Effector memory CD8-positive, alpha-beta T cell (primary cell): ENCODE measurements at regions not wholly inside any gene's neighbourhood (a gene's known extent, or its start where the extent isn't known, plus 50 kb on each side); places are given as distances from the start of the nearest gene placed in this dataset.

Experiments used
- ATAC-seq: fragments of 150-1000 bp; cut with Tn5 transposase; replicated peaks from 2 replicates; pipeline ENCODE4 v1.10.0; 2021; ENCODE audit warnings: mild to moderate bottlenecking, moderate library complexity
- DNase-seq, 3 experiments: peaks; one replicate each; pipeline ENCODE4 v3.0.0; 2021
- H3K27ac Mint-ChIP-seq, 2 donors: one replicate each; pipeline ENCODE4 v1.8.0; 2022; ENCODE audit warnings: mild to moderate bottlenecking in 2 of 2, mixed read lengths in 2 of 2, moderate library complexity in 2 of 2
- H3K27me3 Mint-ChIP-seq, 2 donors: one replicate each; pipeline ENCODE4 v1.8.0; 2022; ENCODE audit warnings: mixed read lengths in 2 of 2
- H3K36me3 Mint-ChIP-seq: one replicate; pipeline ENCODE4 v1.8.0; 2022; ENCODE audit warnings: mild to moderate bottlenecking, moderate library complexity, mixed read lengths; ENCODE audit not compliant: insufficient read depth
- H3K4me1 Mint-ChIP-seq, 2 donors: one replicate each; pipeline ENCODE4 v1.8.0; 2022; ENCODE audit warnings: low read depth in 2 of 2, mixed read lengths in 2 of 2
- H3K4me3 Mint-ChIP-seq, 2 donors: one replicate each; pipeline ENCODE4 v1.8.0; 2022; ENCODE audit warnings: mild to moderate bottlenecking in 2 of 2, mixed read lengths in 2 of 2, moderate library complexity in 2 of 2
- H3K9me3 Mint-ChIP-seq, 2 donors: one replicate each; pipeline ENCODE4 v1.8.0; 2022; ENCODE audit warnings: mixed read lengths in 2 of 2

DNA sequence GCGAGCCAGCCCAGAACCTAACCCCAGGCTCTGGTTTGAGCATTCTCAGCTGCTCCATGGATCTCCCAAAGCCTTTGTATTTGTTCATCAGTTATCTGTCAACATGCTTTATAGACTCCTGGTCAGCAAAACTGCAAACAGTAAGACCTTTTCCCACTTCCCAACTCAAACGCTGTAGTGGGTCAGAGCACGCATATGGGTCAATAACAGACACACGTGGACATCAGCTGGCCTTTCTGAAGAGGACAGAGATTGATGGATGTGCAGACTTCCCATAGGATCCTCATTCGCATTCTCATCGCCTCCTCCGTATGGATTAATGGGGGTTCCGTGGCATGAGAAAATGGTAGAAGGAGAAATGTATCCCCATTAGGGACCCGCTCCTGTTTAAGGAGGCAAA is 508.1 kb downstream of the EIPR1 start:
- DNase-seq: no peak
- Mint-ChIP-seq H3K4me1 (no peaks in the 10 kb centered on the region), H3K36me3 (no peaks in the 10 kb centered on the region), H3K27me3 (peaks cover 0 to 5% of the 10 kb centered on the region in 2 donors), H3K4me3 (no peak overlapping the region), H3K9me3 (no peaks in the 10 kb centered on the region), H3K27ac (no peak overlapping the region)
- ATAC-seq: no peak

DNA sequence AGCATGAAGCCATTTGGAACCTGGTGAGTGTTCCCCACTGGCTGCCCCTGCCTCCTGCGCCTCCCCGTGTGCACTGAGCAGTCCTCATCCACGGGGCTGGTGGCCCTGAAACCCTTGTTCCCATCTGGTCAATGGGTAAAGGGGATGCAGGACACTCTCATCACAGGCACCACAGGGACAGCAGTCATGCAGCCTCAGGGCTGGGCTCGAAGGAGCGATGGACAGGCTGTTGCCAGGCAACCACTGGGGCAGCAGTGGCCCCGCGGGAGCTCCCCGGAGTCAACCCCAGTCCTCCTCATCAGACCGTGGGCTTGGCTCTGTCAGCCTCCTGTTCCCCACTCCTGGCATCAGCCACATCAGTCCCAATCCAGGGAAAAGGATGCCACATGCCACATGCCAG is 509.5 kb downstream of the EIPR1 start:
- H3K27me3 Mint-ChIP-seq: peaks cover 0 to 5% of the 10 kb centered on the region in 2 donors
- H3K4me1 Mint-ChIP-seq: no peaks in the 10 kb centered on the region
- H3K4me3 Mint-ChIP-seq: no peak overlapping the region
- no peaks in the 10 kb centered on the region for H3K36me3 Mint-ChIP-seq
- DNase-seq (no peak), ATAC-seq (no peak)
- no peaks in the 10 kb centered on the region for H3K9me3 Mint-ChIP-seq
- no peak overlapping the region for H3K27ac Mint-ChIP-seq

GRCh38 chr2:2867397-2867979 is 510.1 kb downstream of the EIPR1 start:
- no peak for DNase-seq
- H3K36me3 Mint-ChIP-seq: no peaks in the 10 kb centered on the region
- H3K9me3 Mint-ChIP-seq: no peaks in the 10 kb centered on the region
- H3K4me3 Mint-ChIP-seq: no peak overlapping the region
- no peaks in the 10 kb centered on the region for H3K4me1 Mint-ChIP-seq
- H3K27ac Mint-ChIP-seq: no peak overlapping the region
- H3K27me3 Mint-ChIP-seq: peaks cover 0 to 5% of the 10 kb centered on the region in 2 donors
- ATAC-seq: no peak

- H3K27ac Mint-ChIP-seq: no peak overlapping the region
- no peaks in the 10 kb centered on the region for H3K4me1 Mint-ChIP-seq
- DNase-seq: no peak
- no peaks in the 10 kb centered on the region for H3K36me3 Mint-ChIP-seq
- no peaks in the 10 kb centered on the region for H3K9me3 Mint-ChIP-seq
- H3K27me3 Mint-ChIP-seq: peaks cover 0 to 5% of the 10 kb centered on the region in 2 donors
- no peak for ATAC-seq
- no peak overlapping the region for H3K4me3 Mint-ChIP-seq
Observed at GRCh38 chr2:2866459-2866858, 511.2 kb downstream of the EIPR1 start.

- DNase-seq: no peak
- H3K4me3 Mint-ChIP-seq: no peak overlapping the region
- H3K9me3 Mint-ChIP-seq: no peaks in the 10 kb centered on the region
- H3K36me3 Mint-ChIP-seq: no peaks in the 10 kb centered on the region
- H3K4me1 Mint-ChIP-seq: no peaks in the 10 kb centered on the region
- ATAC-seq: no peak
- H3K27me3 Mint-ChIP-seq: no peaks in the 10 kb centered on the region
- no peak overlapping the region for H3K27ac Mint-ChIP-seq
Observed at GRCh38 chr2:2862386-2862785, 515.2 kb downstream of the EIPR1 start.

DNA sequence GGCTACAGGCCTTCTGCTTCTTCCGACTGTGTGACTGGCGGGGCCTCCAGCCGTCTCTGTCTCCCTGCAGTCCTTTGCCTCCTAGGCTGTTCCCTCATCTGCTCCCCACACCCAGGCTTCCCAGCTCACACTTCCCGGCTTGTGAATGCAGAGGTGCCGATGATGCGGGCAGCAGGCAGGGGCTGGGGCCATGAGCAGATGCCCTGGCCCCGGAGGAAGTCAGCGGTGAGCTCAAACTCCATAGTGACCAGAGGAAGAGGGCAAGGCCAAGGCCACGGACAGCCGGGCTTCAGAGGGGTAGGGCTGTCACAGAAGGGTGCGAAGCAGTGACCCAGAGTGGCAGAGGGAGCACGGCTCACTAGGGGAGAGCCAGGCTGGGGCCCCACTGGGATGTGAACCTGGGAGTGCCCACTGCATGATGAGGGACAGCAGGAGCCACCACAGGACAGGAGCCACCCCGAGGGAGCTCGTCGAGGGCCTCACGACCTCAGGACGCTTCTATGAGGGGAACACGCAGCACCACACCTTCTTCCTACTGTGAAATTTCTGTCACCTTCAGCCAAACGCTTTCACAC is 515.9 kb downstream of the EIPR1 start:
- ATAC-seq: no peak
- Mint-ChIP-seq H3K9me3 (no peaks in the 10 kb centered on the region), H3K27me3 (no peaks in the 10 kb centered on the region), H3K27ac (no peak overlapping the region), H3K36me3 (no peaks in the 10 kb centered on the region), H3K4me3 (no peak overlapping the region), H3K4me1 (no peaks in the 10 kb centered on the region)
- no peak for DNase-seq

DNA sequence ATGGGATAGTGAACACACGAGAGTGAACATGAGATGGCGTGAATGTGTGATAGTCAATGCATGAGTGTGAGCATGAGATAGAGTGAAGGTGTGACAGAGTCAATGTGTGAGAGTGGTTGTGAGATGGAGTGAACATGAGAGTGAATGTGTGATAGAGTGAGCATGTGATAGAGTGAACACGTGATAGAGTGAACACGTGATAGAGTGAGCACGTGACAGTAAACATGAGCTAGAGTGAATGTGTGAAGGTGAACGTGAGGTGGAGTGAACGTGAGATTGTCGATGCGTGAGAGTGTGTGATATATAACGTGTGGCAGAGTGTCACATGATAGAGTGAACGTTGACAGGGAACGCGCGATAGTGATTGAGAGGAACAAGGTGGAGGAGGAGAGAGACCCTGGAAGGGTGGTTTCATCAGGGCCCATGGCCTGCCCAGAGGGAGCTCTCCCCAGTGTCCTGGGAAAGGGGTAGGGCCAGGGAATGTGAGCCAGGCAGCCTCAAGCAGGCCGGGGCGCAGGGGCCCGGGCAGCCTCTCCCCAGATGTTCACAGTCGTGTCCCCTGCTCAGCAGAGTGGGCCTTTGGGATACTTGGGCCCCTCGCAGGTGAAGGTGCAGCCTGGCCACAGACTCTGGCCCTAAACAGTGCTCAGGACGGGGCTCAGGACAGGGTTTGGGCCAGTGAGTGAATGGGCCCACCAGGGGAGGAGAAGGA is 516.9 kb downstream of the EIPR1 start:
- no peak for ATAC-seq
- Mint-ChIP-seq H3K36me3 (no peaks in the 10 kb centered on the region), H3K27ac (no peak overlapping the region), H3K27me3 (no peaks in the 10 kb centered on the region), H3K4me3 (no peak overlapping the region), H3K4me1 (no peaks in the 10 kb centered on the region), H3K9me3 (no peaks in the 10 kb centered on the region)
- no peak for DNase-seq

DNA sequence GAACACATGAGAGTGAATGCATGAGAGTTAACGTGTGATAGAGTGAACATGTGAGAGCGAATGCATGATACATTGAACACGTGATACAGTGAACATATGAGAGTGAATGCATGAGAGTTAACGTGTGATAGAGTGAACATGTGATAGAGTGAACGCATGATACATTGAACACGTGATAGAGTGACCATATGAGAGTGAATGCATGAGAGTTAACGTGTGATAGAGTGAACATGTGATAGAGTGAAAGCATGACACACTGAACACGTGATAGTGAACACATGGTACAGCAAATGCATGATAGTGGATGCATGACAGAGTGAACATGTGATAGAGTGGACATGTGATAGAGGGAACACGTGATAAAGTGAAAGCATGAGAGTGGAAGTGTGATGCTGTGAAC is 517.9 kb downstream of the EIPR1 start:
- no peak overlapping the region for H3K27ac Mint-ChIP-seq
- H3K27me3 Mint-ChIP-seq: no peaks in the 10 kb centered on the region
- no peaks in the 10 kb centered on the region for H3K4me1 Mint-ChIP-seq
- H3K4me3 Mint-ChIP-seq: no peak overlapping the region
- no peak for DNase-seq
- ATAC-seq: no peak
- no peaks in the 10 kb centered on the region for H3K9me3 Mint-ChIP-seq
- H3K36me3 Mint-ChIP-seq: no peaks in the 10 kb centered on the region

DNA sequence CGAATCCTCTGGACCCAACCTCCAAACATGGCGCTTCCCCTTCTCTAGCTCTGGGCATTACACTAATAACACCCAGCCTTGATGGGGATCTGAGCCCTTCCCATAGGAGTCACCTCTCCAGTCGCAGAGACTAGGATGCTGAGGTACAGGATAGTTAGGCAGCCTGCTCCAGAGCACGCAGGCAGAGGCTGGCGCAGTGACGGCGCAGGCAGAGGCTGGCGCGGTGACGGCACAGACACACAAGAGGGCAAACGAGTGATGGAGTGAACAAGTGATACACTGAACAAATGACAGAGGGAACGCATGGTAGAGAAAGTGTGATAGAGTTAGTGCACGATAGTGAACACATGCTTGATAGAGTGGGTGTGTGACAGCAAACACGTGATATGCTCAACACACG is 518.5 kb downstream of the EIPR1 start:
- no peaks in the 10 kb centered on the region for H3K27me3 Mint-ChIP-seq
- no peaks in the 10 kb centered on the region for H3K9me3 Mint-ChIP-seq
- H3K36me3 Mint-ChIP-seq: no peaks in the 10 kb centered on the region
- no peak for ATAC-seq
- H3K4me1 Mint-ChIP-seq: no peaks in the 10 kb centered on the region
- H3K4me3 Mint-ChIP-seq: no peak overlapping the region
- DNase-seq: no peak
- H3K27ac Mint-ChIP-seq: no peak overlapping the region

GRCh38 chr2:2856723-2857415 is 520.7 kb downstream of the EIPR1 start:
- Mint-ChIP-seq H3K9me3 (no peaks in the 10 kb centered on the region), H3K27ac (no peak overlapping the region), H3K4me3 (no peak overlapping the region), H3K36me3 (no peaks in the 10 kb centered on the region), H3K27me3 (no peaks in the 10 kb centered on the region), H3K4me1 (no peaks in the 10 kb centered on the region)
- DNase-seq: no peak
- ATAC-seq: no peak

GRCh38 chr2:2855297-2855696 is 522.3 kb downstream of the EIPR1 start:
- ATAC-seq (no peak), DNase-seq (no peak)
- Mint-ChIP-seq H3K4me1 (no peaks in the 10 kb centered on the region), H3K9me3 (no peaks in the 10 kb centered on the region), H3K4me3 (no peak overlapping the region), H3K36me3 (no peaks in the 10 kb centered on the region), H3K27me3 (no peaks in the 10 kb centered on the region), H3K27ac (no peak overlapping the region)

- H3K36me3 Mint-ChIP-seq: no peaks in the 10 kb centered on the region
- no peak overlapping the region for H3K27ac Mint-ChIP-seq
- no peaks in the 10 kb centered on the region for H3K9me3 Mint-ChIP-seq
- ATAC-seq (no peak), DNase-seq (no peak)
- H3K27me3 Mint-ChIP-seq: no peaks in the 10 kb centered on the region
- H3K4me1 Mint-ChIP-seq: no peaks in the 10 kb centered on the region
- H3K4me3 Mint-ChIP-seq: no peak overlapping the region
Observed at GRCh38 chr2:2853346-2853745, 522.3 kb upstream of the MYT1L start.

DNA sequence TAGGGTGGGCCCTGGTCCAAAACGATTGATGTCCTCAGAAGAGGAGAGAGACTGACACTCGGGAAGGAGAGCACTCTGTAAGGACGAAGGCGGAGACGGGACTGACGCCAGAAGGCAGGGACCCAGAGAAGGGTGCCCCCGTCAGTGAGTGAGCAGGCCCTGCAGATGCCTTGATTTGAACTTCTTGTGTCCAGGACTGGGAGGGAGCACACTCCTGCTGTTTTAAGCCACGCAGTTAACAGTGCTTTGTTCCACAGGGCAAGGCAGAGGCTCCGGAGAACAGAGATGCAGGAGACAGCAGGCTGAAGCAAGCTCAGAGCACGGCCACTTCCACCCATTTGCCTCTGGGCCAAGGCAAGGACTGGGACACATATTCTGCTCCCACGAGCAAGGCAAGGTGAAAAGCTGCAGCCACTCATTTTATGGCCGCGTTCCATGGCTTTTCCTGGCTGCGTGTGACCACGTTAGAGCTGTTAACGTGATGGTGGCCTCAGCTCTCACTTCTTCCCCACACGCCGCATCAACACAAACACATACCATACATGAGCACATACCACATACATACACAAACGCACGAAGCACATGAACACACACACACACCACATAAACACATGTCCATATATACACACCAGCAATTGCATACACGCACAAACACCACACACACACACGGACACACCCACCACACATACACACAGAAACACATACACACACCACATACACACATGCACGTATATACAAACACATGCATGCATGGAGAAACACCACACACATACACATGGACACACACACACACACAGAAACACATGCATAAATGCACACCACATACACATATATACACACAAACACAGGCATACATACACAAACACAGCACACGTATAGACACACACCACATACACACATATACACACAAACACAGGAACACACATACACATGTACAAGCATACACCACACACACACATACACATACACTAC is 521.0 kb upstream of the MYT1L start:
- Mint-ChIP-seq H3K27me3 (no peaks in the 10 kb centered on the region), H3K4me3 (no peak overlapping the region), H3K27ac (no peak overlapping the region), H3K9me3 (no peaks in the 10 kb centered on the region), H3K4me1 (no peaks in the 10 kb centered on the region), H3K36me3 (no peaks in the 10 kb centered on the region)
- DNase-seq (no peak), ATAC-seq (no peak)
